ENCODE measurements at regions not wholly inside any gene's neighbourhood (a gene's known extent, or its start where the extent isn't known, plus 50 kb on each side); places are given as distances from the start of the nearest gene placed in this dataset.

DNA sequence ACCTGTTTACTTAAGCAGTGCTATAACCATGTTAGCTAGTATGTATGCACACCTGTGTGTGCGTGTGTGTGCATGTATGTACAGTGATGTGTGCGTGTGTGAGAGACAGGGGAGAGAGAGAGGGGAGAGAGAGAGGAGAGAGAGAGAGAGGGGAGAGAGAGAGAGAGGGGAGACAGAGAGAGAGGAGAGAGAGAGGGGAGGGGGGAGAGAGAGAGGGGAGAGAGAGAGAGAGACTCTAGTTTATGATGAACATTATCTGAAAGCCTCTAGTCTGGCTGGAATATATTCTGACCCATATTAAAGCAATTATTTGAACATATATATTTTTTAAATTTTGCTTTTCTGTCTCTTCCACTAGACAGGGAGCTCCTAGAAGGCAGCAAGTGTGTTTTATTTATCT is 117.5 kb upstream of the CPEB4 start:
- no peak overlapping the region for H3K27ac ChIP-seq (ENCODE audit: low read length)
- H3K36me3 ChIP-seq (ENCODE audit: insufficient read depth, low read depth, low read length): no peaks in the 10 kb centered on the region
- no peaks in the 10 kb centered on the region for H3K9me3 ChIP-seq (ENCODE audit: insufficient read depth, low read depth, low read length)
- H3K4me3 ChIP-seq (ENCODE audit: low read length): no peak overlapping the region
- H3K4me1 ChIP-seq (ENCODE audit: insufficient read depth, low read length): peaks cover 5% of the 10 kb centered on the region; the same call in 1 of the 2 replicates
- no peak overlapping the region for H3K9ac ChIP-seq (ENCODE audit: low read depth, low read length)
- H3K27me3 ChIP-seq (ENCODE audit: insufficient read depth, low read length): 0 out of 2 replicates have a peak, but pooled peaks cover 5% of the 10 kb centered on the region

DNA sequence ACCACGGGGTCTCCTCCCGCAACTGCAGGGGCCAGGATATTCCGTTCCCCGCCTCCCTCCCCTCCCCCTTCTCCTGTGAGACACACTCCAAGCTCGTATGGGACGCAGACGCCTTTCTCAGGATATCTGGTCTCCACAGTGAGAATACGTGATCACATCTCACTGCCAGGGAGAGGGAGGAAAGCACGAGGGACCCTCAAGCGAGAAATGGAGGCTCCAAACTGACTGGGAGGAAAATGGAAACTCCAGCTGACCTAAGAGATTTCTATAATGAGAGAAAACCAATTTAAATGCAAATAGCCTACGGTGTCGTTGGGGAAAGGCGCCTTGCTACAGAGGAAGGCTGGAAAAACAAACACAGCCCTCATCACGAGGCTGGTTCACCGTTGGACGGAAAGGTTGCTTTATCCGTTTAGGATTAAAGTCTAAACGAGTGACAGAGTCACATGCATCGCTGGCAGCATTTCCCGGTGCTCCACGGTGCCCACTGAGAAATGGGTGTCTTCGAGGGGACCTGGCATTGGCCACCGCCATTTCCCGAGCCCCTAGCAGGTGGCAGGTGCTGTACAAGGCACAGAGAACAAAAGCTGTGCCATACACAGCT is 116.9 kb upstream of the CPEB4 start:
- Histone ChIP-seq H3K27me3 (ENCODE audit: insufficient read depth, low read length) (0 out of 2 replicates have a peak, but pooled peaks cover 5% of the 10 kb centered on the region), H3K36me3 (ENCODE audit: insufficient read depth, low read depth, low read length) (no peaks in the 10 kb centered on the region), H3K4me3 (ENCODE audit: low read length) (no peak overlapping the region), H3K9me3 (ENCODE audit: insufficient read depth, low read depth, low read length) (no peaks in the 10 kb centered on the region), H3K9ac (ENCODE audit: low read depth, low read length) (no peak overlapping the region), H3K4me1 (ENCODE audit: insufficient read depth, low read length) (peaks cover 5% of the 10 kb centered on the region; the same call in 1 of the 2 replicates), H3K27ac (ENCODE audit: low read length) (no peak overlapping the region)

DNA sequence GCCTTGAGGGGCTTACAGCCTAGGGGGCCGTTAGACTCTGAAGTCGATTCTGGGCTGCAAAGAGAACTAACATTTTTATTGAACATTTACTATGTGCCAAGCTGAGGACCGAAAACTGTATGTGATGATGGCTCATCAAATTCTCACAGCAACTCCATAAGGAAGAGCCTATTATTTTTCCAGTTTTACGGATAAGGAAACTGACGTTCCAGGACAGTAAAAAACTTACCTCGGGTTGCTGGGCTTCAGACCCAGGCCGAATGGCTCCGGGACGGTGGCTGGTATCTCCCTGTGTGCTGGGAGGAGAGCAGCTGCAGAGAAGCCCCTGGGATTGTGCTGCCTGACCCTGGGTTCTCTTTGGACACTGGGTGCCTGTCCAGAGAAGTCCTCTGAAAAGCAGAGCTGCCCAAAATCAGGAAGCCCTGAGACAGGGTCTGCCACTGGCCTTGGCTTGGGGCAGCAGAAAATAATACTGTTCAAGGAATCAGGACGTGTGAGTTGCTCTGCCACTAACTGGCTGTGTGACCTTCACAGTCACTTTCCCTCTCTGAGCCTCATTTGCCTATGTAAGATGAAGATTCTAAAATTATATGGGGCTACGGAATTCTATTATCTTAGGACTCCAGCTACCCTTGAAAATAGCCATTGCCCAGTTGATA is 116.3 kb upstream of the CPEB4 start:
- Histone ChIP-seq H3K4me1 (ENCODE audit: insufficient read depth, low read length) (peaks cover 5% of the 10 kb centered on the region; the same call in 1 of the 2 replicates), H3K9ac (ENCODE audit: low read depth, low read length) (no peak overlapping the region), H3K4me3 (ENCODE audit: low read length) (no peak overlapping the region), H3K9me3 (ENCODE audit: insufficient read depth, low read depth, low read length) (no peaks in the 10 kb centered on the region), H3K36me3 (ENCODE audit: insufficient read depth, low read depth, low read length) (no peaks in the 10 kb centered on the region), H3K27me3 (ENCODE audit: insufficient read depth, low read length) (0 out of 2 replicates have a peak, but pooled peaks cover 5% of the 10 kb centered on the region), H3K27ac (ENCODE audit: low read length) (no peak overlapping the region)

DNA sequence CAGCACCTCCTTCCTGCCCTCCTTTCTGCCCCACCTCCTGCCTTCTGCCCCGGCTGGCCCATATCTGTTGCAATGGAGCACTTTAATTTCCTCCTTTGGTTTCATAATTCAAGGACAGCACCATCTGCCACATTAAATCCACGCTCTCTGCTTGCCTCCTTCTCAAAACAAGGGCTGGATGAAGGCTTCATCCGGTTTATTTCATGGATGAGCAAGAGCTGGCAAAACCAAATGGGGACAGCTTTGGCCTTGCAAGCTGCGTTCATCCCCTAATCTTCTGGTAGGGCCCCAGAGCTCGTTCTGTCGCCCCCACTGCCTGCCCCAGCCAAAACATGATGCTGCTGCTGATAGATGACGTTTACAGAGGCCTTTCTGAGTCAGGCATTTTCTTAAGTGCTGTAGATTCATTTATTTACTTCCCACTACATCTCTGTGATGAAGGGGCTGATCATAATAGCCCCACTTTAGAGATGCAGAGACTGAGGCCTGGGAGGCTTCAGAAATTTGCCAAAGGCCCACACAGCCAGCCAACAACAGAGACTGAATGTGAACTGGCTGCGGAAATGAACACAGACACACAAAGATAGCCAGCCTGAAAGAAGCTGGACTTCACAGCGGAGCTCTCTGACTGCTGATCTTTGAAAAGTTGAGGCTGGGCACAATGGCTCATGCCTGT is 115.6 kb upstream of the CPEB4 start:
- Histone ChIP-seq H3K4me3 (ENCODE audit: low read length) (no peak overlapping the region), H3K36me3 (ENCODE audit: insufficient read depth, low read depth, low read length) (no peaks in the 10 kb centered on the region), H3K27me3 (ENCODE audit: insufficient read depth, low read length) (0 out of 2 replicates have a peak, but pooled peaks cover 5% of the 10 kb centered on the region), H3K9me3 (ENCODE audit: insufficient read depth, low read depth, low read length) (no peaks in the 10 kb centered on the region), H3K27ac (ENCODE audit: low read length) (no peak overlapping the region), H3K9ac (ENCODE audit: low read depth, low read length) (no peak overlapping the region), H3K4me1 (ENCODE audit: insufficient read depth, low read length) (peaks cover 5% of the 10 kb centered on the region; the same call in 1 of the 2 replicates)

DNA sequence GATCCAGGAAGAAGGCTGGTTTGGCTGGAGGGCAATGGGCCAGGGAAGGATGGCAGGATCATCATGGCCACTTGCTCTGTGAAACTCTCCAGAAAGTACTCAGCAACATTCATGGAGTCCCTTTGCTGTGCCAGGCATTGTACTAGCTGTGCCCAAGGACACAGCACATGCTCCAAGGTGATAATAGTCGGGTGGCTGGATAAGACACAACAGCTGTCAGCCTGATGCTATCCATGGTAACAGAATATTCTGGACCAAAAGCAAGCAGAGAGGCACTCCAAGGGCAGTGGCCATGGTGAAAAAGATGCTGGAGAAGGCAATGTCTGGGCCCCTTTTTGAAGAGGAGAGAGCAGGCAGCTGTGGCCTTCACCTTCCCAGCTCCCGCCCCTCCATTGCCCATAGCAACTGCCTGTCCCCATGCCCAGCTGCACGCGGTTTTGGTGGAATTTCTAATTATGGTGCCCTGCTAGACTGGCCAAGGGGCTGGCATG is 113.8 kb upstream of the CPEB4 start:
- H3K4me1 ChIP-seq (ENCODE audit: insufficient read depth, low read length): peaks cover 5% of the 10 kb centered on the region; the same call in 1 of the 2 replicates
- H3K36me3 ChIP-seq (ENCODE audit: insufficient read depth, low read depth, low read length): no peaks in the 10 kb centered on the region
- no peak overlapping the region for H3K27ac ChIP-seq (ENCODE audit: low read length)
- H3K4me3 ChIP-seq (ENCODE audit: low read length): no peak overlapping the region
- H3K27me3 ChIP-seq (ENCODE audit: insufficient read depth, low read length): 0 out of 2 replicates have a peak, but pooled peaks cover 5% of the 10 kb centered on the region
- H3K9me3 ChIP-seq (ENCODE audit: insufficient read depth, low read depth, low read length): no peaks in the 10 kb centered on the region
- H3K9ac ChIP-seq (ENCODE audit: low read depth, low read length): no peak overlapping the region

DNA sequence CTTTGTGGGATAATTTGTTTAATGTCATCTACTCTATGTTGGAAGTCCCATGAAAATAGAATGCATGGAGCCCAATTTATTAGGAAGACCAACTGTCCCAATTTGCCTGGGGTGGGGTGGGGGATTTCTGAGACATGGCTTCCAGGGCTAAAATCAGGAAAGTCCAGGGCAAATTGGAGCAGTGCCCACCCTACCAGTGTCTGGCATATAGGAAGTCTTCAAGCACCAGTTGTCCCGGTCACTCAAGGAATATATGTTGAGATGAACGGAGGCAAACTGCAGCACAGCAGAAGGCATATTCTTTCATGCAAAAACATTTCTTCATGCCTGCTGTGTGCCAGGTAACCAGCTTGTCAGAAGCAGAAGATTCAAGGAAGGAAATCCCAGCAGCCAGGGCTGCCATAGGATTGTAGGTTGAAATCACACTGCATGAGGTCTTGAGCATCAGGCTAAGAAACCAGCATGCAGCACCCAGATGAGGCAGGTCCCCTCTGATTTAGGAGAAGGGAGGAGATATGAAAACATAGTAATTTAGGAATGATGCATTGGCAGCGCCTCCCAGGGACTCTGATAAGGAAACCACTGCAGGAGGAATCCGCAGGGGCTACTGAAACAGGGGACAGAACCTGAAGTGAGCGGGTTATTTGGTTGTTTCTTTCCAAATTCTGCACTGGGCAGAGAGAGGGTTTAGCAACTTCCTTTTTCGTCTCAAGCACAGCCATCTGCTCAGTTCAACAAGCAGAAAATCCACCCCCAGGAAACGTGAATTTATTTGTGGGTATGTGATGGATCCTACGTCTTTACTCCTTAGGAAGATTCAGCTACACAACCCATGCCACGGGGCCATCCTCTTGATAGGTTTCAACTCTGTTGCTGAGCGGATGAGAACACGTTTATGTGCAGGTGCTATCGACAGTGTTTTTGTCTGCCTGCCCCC is 112.6 kb upstream of the CPEB4 start:
- peaks cover 5% of the 10 kb centered on the region; the same call in 1 of the 2 replicates for H3K4me1 ChIP-seq (ENCODE audit: insufficient read depth, low read length)
- H3K27me3 ChIP-seq (ENCODE audit: insufficient read depth, low read length): 0 out of 2 replicates have a peak, but pooled peaks cover 5% of the 10 kb centered on the region
- H3K36me3 ChIP-seq (ENCODE audit: insufficient read depth, low read depth, low read length): no peaks in the 10 kb centered on the region
- H3K9me3 ChIP-seq (ENCODE audit: insufficient read depth, low read depth, low read length): no peaks in the 10 kb centered on the region
- no peak overlapping the region for H3K9ac ChIP-seq (ENCODE audit: low read depth, low read length)
- H3K4me3 ChIP-seq (ENCODE audit: low read length): no peak overlapping the region
- no peak overlapping the region for H3K27ac ChIP-seq (ENCODE audit: low read length)

DNA sequence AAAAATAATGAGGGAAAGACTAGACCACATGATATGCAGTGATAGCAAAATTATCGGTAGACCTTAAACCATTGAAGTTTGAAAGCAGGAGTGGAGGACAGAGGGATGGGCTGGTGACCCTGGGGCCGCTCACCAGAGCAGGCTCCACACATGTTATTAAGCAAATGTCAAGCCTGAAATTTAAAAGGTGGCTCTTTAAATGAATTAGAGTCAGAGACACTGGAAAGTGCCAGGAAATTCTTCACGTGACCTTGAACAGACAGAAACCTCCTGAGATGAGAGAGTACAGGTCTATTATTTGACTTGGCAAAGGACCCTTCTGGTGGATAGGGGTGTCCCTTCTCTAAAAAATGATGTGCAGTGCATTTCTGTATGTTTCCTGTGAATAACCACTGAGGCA is 111.0 kb upstream of the CPEB4 start:
- Histone ChIP-seq H3K4me1 (ENCODE audit: insufficient read depth, low read length) (no peaks in the 10 kb centered on the region; the same call in 1 of the 2 replicates), H3K9ac (ENCODE audit: low read depth, low read length) (no peak overlapping the region), H3K9me3 (ENCODE audit: insufficient read depth, low read depth, low read length) (no peaks in the 10 kb centered on the region), H3K27me3 (ENCODE audit: insufficient read depth, low read length) (no peaks in the 10 kb centered on the region), H3K36me3 (ENCODE audit: insufficient read depth, low read depth, low read length) (no peaks in the 10 kb centered on the region), H3K27ac (ENCODE audit: low read length) (no peak overlapping the region), H3K4me3 (ENCODE audit: low read length) (no peak overlapping the region)

DNA sequence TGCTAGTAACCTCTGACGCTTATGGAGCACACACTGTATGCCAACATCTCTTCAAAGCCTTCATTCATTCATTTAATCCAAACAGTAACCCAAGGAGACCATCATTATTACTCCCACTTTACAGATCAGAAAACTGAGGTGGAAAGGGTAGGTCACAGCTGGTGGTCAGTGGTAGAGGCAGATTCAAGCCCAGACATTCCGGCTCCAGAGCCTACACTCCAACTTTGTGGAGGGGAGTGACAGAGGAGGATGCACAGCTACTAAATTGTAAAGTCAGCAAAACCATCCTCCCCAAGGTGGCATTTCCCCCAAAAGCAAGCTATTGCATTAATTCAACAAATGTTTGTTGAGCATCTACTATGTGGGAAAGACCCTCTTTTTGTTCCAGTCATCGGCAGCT is 110.5 kb upstream of the CPEB4 start:
- Histone ChIP-seq H3K9me3 (ENCODE audit: insufficient read depth, low read depth, low read length) (no peaks in the 10 kb centered on the region), H3K4me1 (ENCODE audit: insufficient read depth, low read length) (no peaks in the 10 kb centered on the region; the same call in 1 of the 2 replicates), H3K36me3 (ENCODE audit: insufficient read depth, low read depth, low read length) (no peaks in the 10 kb centered on the region), H3K27me3 (ENCODE audit: insufficient read depth, low read length) (no peaks in the 10 kb centered on the region), H3K4me3 (ENCODE audit: low read length) (no peak overlapping the region), H3K27ac (ENCODE audit: low read length) (no peak overlapping the region), H3K9ac (ENCODE audit: low read depth, low read length) (no peak overlapping the region)

DNA sequence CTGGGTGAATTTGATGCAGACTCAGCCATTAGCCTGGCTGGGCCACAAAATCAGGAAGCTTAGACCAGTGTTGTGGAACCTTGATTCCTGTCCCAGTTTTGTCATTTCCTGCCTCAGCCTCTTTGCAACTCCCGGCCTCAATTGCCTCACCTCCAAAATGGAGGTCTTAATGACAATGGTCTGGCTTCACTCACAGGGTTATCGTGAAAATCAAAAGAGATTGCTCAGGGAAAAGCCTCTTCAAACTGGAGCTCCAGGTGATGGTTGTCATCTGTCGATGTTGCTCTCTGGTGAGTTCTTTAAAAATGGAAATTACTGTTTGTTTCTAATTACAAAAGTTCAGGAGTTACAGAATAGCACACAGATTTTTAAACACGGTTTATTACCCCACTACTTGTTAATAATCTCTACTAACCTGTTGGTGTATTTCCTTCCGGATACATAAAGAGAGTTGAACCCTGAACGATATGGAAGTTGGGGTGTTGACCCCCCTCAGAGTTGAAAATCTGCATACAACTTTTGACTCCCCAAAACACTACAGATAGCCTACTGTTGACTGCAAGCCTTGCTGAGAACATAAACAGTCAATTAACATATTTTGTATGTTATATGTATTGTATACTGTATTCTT is 109.9 kb upstream of the CPEB4 start:
- H3K36me3 ChIP-seq (ENCODE audit: insufficient read depth, low read depth, low read length): no peaks in the 10 kb centered on the region
- H3K9me3 ChIP-seq (ENCODE audit: insufficient read depth, low read depth, low read length): no peaks in the 10 kb centered on the region
- H3K4me1 ChIP-seq (ENCODE audit: insufficient read depth, low read length): no peaks in the 10 kb centered on the region; the same call in 1 of the 2 replicates
- H3K4me3 ChIP-seq (ENCODE audit: low read length): no peak overlapping the region
- H3K27ac ChIP-seq (ENCODE audit: low read length): no peak overlapping the region
- H3K9ac ChIP-seq (ENCODE audit: low read depth, low read length): no peak overlapping the region
- no peaks in the 10 kb centered on the region for H3K27me3 ChIP-seq (ENCODE audit: insufficient read depth, low read length)

DNA sequence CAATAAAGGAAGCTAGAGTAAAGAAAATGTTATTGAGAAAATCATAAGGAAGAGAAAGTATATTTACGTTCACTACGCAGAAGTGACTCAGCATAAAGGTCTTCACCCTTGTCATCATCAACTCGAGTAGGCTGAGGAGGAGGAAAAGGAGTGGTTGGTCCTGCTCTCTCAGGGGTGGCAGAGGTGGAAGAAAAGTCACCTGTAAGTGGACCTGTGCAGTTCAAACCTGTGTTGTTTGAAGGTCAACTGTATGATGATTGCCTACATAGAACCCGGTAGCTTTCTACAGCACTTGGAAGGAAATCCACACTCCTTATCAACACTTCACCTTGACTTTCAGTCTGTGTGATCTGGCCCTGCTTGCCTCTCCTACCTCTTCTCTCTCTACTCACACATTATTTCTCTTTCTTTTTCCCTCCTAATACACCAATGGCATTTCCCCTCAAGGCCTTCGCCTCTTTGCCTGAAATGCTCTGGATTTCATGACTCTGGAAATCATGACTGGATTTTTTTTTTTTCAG is 109.3 kb upstream of the CPEB4 start:
- H3K36me3 ChIP-seq (ENCODE audit: insufficient read depth, low read depth, low read length): no peaks in the 10 kb centered on the region
- H3K27me3 ChIP-seq (ENCODE audit: insufficient read depth, low read length): no peaks in the 10 kb centered on the region
- H3K9me3 ChIP-seq (ENCODE audit: insufficient read depth, low read depth, low read length): no peaks in the 10 kb centered on the region
- no peak overlapping the region for H3K27ac ChIP-seq (ENCODE audit: low read length)
- no peaks in the 10 kb centered on the region; the same call in 1 of the 2 replicates for H3K4me1 ChIP-seq (ENCODE audit: insufficient read depth, low read length)
- H3K4me3 ChIP-seq (ENCODE audit: low read length): no peak overlapping the region
- no peak overlapping the region for H3K9ac ChIP-seq (ENCODE audit: low read depth, low read length)
